ENCODE measurements at regions not wholly inside any gene's neighbourhood (a gene's known extent, or its start where the extent isn't known, plus 50 kb on each side); places are given as distances from the start of the nearest gene placed in this dataset.
"Not testable (repeated sequence)": the region's sequence is repeated elsewhere in the genome, so short reads cannot be mapped to it uniquely, and the experiment has no call there.

- no peak overlapping the region for H3K4me3 ChIP-seq (ENCODE audit: low read depth, low read length)
- no peaks in the 10 kb centered on the region for H3K4me1 ChIP-seq
- TF ChIP-seq CTCF (IDR thresholded peaks at IDR 0.05; ENCODE audit: low read depth, low read length), result no peak
- no peaks in the 10 kb centered on the region; the same call in 1 of the 2 replicates for H3K27me3 ChIP-seq
- DNase-seq, result no peak
- no peaks in the 10 kb centered on the region for H3K36me3 ChIP-seq
- no peaks in the 10 kb centered on the region for H3K9me3 ChIP-seq
Observed at GRCh38 chr4:82248903-82249632, 124.7 kb downstream of the HNRNPD start.

DNA sequence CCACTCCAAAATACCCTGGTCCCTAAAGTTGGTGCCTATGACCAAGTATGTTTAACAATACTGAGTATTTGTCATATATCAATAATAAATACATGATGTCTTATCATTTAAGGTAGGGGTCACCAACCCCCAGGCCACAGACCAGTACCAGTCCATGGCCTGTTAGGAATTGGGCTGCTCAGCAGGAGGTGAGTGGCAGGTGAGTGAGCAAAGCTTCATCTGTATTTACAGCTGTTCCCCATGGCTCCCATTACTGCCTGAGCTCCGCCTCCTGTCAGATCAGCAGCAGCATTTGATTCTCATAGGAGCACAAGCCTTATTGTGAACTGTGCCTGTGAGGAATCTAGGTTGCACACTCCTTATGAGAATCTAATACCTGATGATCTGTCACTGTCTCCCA lies 126.2 kb downstream of the HNRNPD start:
- Histone ChIP-seq H3K4me1 (no peaks in the 10 kb centered on the region), H3K4me3 (ENCODE audit: low read depth, low read length) (no peak overlapping the region), H3K36me3 (no peaks in the 10 kb centered on the region)

DNA sequence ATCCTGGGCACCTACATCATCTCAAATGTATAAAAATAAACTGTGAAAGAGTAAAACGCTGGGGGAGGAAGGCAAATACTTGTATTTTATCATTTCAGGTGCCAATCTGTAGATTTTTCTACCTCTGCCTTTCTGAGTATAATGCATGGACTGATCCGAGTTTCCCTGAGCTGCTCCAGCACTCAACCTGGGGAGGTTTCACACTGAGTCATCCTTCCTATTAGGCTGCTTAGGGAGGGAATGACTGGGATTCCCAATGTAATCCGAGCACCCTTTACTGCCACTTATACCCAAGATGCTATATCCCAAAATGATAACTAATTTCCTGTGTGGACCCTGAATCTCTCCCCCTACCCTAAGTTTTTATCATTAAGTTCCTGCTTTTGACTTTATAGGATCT lies 126.6 kb downstream of the HNRNPD start:
- no peaks in the 10 kb centered on the region; the same call in 1 of the 2 replicates for H3K27me3 ChIP-seq
- H3K4me1 ChIP-seq, result no peaks in the 10 kb centered on the region
- no peak overlapping the region for H3K4me3 ChIP-seq (ENCODE audit: low read depth, low read length)
- no peaks in the 10 kb centered on the region for H3K9me3 ChIP-seq
- no peaks in the 10 kb centered on the region for H3K36me3 ChIP-seq
- no peak for TF ChIP-seq CTCF (IDR thresholded peaks at IDR 0.05; ENCODE audit: low read depth, low read length)
- no peak for DNase-seq

More for the DNA sequence above, 126.2 kb downstream of the HNRNPD start:
- no peak for DNase-seq
- Histone ChIP-seq H3K27me3 (no peaks in the 10 kb centered on the region; the same call in 1 of the 2 replicates), H3K9me3 (no peaks in the 10 kb centered on the region)
- no peak for TF ChIP-seq CTCF (IDR thresholded peaks at IDR 0.05; ENCODE audit: low read depth, low read length)

- no peaks in the 10 kb centered on the region for H3K4me1 ChIP-seq
Observed at GRCh38 chr4:82241534-82241933, 132.3 kb downstream of the HNRNPD start.

DNA sequence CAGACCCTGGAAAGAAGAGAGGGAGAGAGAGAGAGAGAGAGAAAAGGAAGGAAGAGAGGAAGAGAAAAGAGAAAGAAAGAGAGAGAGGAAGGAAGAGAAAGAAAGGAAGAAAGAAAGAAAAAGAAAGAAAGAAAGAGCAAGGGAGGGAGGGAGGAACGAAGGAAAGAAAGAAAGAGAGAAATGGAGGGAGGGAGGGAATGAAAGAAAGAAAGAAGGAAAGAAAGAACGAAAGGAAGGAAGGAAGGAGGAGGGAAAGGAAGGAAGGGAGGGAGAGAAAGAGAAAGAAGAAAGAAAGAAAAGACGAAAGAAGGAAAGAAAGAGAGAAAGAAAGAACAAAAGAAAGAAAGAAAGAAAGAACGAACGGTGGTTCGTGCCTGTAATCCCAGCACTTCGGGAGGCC lies 133.4 kb downstream of the HNRNPD start:
- H3K27me3 ChIP-seq, result no peaks in the 10 kb centered on the region; the same call in 1 of the 2 replicates
- no peak for DNase-seq
- no peak for TF ChIP-seq CTCF (IDR thresholded peaks at IDR 0.05; ENCODE audit: low read depth, low read length)
- H3K4me1 ChIP-seq, result no peaks in the 10 kb centered on the region
- no peak overlapping the region for H3K4me3 ChIP-seq (ENCODE audit: low read depth, low read length)
- H3K9me3 ChIP-seq, result no peaks in the 10 kb centered on the region
- no peaks in the 10 kb centered on the region for H3K36me3 ChIP-seq

More at GRCh38 chr4:82241534-82241933, 132.3 kb downstream of the HNRNPD start:
- DNase-seq, result no peak
- no peaks in the 10 kb centered on the region; the same call in 1 of the 2 replicates for H3K27me3 ChIP-seq
- no peaks in the 10 kb centered on the region for H3K36me3 ChIP-seq
- H3K4me3 ChIP-seq (ENCODE audit: low read depth, low read length), result no peak overlapping the region
- no peak for TF ChIP-seq CTCF (IDR thresholded peaks at IDR 0.05; ENCODE audit: low read depth, low read length)
- no peaks in the 10 kb centered on the region for H3K9me3 ChIP-seq

- H3K36me3 ChIP-seq; H3K4me3 ChIP-seq (ENCODE audit: low read depth, low read length); H3K9me3 ChIP-seq; DNase-seq; H3K27me3 ChIP-seq; H3K4me1 ChIP-seq: not testable (repeated sequence)
Observed at GRCh38 chr4:82237142-82237541, 136.6 kb downstream of the HNRNPD start.

All from BE2C (cell line).